D721Med (cell line): ENCODE measurements at regions not wholly inside any gene's neighbourhood (a gene's known extent, or its start where the extent isn't known, plus 50 kb on each side); places are given as distances from the start of the nearest gene placed in this dataset.

Source experiments
- DNase-seq: peaks from one replicate; pipeline ENCODE4 v3.0.0; 2011; ENCODE audit warnings: low spot score; ENCODE audit not compliant: insufficient read length
- FAIRE-seq: peaks from 2 replicates; lab custom pipeline; 2011; peaks lifted over from hg19 to GRCh38; lab: Jason Lieb, UNC
- TF ChIP-seq, protein P1 (sequence below): IDR thresholded peaks from 2 replicates; pipeline ENCODE4 v1.5.1; 2012; ENCODE audit warnings: mild to moderate bottlenecking, control low read depth; ENCODE audit not compliant: insufficient read depth; ENCODE audit errors: missing control alignments

DNA sequence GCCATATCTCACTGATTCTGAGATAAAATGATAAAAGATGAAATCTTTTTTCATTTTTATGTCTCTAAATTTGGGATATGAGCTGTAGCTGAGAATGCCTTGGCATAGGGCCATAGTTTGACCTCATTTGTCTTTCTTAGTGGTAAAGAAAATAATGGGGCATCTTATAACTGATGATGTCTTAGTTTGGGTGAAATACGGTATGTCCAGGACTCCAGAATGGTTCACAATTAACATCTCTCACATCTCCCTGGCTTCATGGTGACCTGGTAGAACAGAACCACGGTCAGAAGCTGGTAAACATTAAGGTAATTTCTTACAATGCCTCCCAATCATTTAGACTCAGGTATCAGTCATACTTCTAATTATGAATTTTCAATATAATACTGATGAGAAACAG, 250.8 kb downstream of the MAT2B start:
- TF ChIP-seq, protein P1, sequence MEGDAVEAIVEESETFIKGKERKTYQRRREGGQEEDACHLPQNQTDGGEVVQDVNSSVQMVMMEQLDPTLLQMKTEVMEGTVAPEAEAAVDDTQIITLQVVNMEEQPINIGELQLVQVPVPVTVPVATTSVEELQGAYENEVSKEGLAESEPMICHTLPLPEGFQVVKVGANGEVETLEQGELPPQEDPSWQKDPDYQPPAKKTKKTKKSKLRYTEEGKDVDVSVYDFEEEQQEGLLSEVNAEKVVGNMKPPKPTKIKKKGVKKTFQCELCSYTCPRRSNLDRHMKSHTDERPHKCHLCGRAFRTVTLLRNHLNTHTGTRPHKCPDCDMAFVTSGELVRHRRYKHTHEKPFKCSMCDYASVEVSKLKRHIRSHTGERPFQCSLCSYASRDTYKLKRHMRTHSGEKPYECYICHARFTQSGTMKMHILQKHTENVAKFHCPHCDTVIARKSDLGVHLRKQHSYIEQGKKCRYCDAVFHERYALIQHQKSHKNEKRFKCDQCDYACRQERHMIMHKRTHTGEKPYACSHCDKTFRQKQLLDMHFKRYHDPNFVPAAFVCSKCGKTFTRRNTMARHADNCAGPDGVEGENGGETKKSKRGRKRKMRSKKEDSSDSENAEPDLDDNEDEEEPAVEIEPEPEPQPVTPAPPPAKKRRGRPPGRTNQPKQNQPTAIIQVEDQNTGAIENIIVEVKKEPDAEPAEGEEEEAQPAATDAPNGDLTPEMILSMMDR, result no peak
- DNase-seq, result no peak
- FAIRE-seq, result no peak

DNA sequence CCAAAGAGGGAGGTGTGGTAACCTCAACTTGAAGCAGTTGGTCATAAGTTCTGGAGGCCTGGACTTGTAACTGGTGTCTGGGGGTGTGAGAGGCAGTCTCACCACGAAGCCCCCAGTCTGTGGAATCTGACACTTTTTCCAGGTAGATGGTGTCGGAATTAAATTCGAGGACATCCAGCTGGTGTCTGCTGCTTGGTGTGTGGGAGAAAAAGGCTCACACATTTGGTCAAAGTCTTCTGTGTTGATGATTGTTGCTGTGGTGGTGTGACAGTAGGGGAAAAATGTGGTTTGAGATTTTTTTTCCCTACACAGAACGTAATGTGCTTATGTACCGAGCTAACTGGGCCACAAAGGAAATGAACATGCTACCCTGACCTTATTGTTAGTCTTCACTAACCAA, 251.9 kb downstream of the MAT2B start:
- TF ChIP-seq, protein P1, result no peak
- no peak for FAIRE-seq
- DNase-seq, result no peak

DNA sequence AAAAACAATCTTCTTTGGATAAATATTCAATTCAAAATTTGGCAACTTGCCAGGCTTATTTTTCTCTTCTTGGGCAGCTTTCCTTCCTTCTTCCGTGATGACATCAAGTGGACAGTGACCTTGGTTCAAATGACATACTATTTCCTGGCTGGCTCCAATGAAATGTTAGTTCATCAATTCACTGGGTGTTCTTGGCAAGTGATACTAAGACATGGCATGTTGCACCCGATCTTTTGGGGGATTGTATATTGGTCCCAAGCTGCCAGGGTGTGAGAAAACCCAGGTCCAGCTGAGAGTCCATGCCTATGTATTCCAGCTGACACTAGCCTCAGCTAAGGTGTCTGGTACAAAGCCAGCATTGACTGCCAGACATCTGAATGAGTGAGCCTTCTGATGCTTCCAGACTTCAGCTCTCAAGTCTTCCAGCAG, 252.9 kb downstream of the MAT2B start:
- FAIRE-seq, result no peak
- DNase-seq, result no peak
- TF ChIP-seq, protein P1, result no peak

DNA sequence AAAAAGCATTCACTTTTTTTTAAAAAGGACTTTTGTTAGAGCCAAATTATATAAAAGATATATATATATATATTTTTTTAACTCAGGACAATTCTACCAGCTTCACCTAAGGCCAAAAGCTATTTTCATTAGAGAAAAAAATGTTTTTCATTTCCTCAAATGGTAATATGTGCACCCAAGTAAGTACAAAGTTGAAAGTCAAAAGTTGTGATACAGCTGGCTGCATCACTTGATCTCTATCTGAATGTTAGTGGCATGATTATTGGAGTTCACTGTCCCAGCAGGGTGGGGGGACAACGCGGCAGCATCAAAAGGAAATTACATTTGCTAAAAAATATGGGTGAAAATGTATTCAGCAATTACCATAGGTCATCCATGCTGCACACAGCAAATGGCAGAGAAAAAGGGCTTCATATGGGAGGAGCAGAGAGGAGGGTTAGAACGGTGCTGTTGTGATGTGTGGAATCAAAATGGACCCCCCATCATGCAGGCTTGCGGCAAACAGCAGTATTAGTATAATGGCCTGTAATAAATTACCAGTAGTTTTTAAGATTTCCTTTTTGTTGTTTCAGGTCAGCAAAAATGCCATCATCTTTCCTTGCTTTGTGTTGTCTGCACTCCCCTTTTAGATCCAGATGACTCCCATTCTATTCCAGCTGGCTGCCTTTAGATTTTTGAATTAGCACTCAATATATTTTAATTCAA, 253.7 kb downstream of the MAT2B start:
- FAIRE-seq (no peak), DNase-seq (no peak)
- TF ChIP-seq, protein P1, result no peak

DNA sequence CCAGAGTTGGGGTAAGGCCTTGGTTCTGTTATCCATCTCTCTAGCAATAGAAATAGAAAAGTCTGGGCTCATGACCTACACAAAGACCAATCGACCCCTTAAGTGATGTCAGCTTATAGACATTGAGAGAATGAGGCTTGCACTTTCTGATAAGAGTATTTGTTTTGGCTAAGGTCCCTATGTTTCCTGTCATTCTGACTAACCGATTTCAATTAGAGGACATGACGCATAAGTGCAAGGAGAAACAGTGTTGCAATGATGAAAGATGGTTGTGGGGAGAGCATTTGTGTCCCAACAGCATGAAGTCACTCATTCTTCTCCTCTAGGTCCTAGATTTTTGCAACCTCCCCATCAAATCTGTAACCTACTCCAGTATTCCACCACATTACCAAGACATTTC, 255.1 kb downstream of the MAT2B start:
- no peak for FAIRE-seq
- DNase-seq, result no peak
- TF ChIP-seq, protein P1, result no peak

DNA sequence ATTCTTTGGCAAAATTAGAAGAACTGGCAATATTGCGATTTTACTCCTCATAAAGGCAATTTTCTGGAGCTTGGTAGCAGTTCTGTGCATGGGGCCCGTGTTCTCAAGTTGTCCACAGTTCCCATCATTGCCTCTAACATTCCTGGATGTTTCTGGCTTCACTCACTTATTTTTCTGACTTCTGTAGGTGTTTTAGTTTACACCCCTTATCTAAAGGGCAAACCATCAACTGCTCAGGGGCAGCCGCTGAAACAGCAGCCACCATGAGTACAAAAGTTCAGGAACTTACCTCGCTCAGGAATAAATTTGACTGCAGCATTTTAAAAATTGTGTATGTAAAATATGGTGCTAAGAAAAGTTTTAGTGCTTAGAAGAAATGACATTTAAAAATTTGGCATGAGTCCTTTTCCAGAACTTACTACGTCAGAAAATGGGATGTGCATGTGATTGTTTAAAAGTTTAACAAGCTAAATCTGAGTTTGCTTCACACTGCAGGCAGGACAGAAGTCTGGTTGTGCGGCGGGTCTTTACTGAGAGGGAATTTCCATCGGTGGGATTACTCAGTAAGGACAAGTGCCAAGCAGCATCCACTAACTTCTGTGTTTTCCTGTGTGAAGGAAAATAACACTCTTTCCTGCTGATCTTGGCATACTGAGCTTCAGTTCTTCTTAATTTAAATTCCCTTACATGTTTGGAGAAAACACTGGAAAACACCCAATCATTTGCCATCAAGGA, 261.7 kb downstream of the MAT2B start:
- DNase-seq (no peak), FAIRE-seq (no peak)
- TF ChIP-seq, protein P1, result no peak

DNA sequence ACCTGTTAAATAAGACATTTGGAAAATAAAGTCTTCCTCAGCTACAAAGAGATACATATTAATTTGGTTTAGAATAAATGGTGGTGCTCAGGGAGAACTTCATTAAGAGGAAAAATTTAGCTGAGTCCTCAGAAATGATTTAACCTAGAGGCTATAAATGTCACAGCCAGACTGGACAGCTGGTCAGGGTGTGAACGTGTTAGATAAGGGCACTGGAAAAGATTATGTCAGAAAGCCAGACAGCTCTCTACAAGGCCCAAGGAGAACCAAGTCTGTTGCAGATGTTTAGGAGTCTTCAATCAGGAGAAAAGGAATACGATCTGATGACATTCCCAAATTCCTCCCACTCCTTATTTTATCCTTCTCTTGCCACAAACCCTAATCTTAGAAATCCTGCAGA, 265.2 kb downstream of the MAT2B start:
- DNase-seq (no peak), FAIRE-seq (no peak)
- TF ChIP-seq, protein P1, result no peak
